Small intestine (tissue), 7 donors: ENCODE measurements at regions not wholly inside any gene's neighbourhood (a gene's known extent, or its start where the extent isn't known, plus 50 kb on each side); places are given as distances from the start of the nearest gene placed in this dataset.

Experiments used
- DNase-seq, 2 donors: peaks; one replicate each; pipeline versions ENCODE4 v3.0.0 to v3.0.0-alpha.2; 2013
- FAIRE-seq: peaks from 2 replicates; lab custom pipeline; 2012; peaks lifted over from hg19 to GRCh38; lab: Jason Lieb, UNC
- H3K27ac ChIP-seq, 3 donors: one replicate each; pipeline ENCODE4 v1.5.1; 2013; ENCODE audit warnings: low read length in 2 of 3, mild to moderate bottlenecking in 2 of 3, control low read depth in 1 of 3, inconsistent platforms in 1 of 3, low read depth in 1 of 3, moderate library complexity in 1 of 3
- H3K27me3 ChIP-seq, 3 donors: one replicate each; pipeline ENCODE4 v1.6.1; 2013; ENCODE audit warnings: low read length in 3 of 3, inconsistent platforms in 1 of 3; ENCODE audit not compliant: control insufficient read depth in 3 of 3, insufficient read depth in 3 of 3
- H3K36me3 ChIP-seq, 3 donors: one replicate each; pipeline ENCODE4 v1.6.1; 2013; ENCODE audit warnings: low read length in 3 of 3, inconsistent platforms in 1 of 3, low read depth in 1 of 3, mild to moderate bottlenecking in 1 of 3, moderate library complexity in 1 of 3; ENCODE audit not compliant: control insufficient read depth in 3 of 3, insufficient read depth in 2 of 3
- H3K4me1 ChIP-seq, 3 donors: one replicate each; pipeline ENCODE4 v1.6.1; 2013; ENCODE audit warnings: low read length in 2 of 3, inconsistent platforms in 1 of 3, low read depth in 1 of 3, mild to moderate bottlenecking in 1 of 3, moderate library complexity in 1 of 3; ENCODE audit not compliant: control insufficient read depth in 3 of 3, insufficient read depth in 2 of 3
- H3K4me3 ChIP-seq, 3 donors: one replicate each; pipeline ENCODE4 v1.5.1; 2013; ENCODE audit warnings: low read length in 3 of 3, control low read depth in 1 of 3, inconsistent platforms in 1 of 3, low read depth in 1 of 3, mild to moderate bottlenecking in 1 of 3, moderate library complexity in 1 of 3
- H3K9me3 ChIP-seq, 2 donors: one replicate each; pipeline ENCODE4 v1.6.1; 2013; ENCODE audit warnings: low read depth in 1 of 2, low read length in 1 of 2; ENCODE audit not compliant: control insufficient read depth in 2 of 2, insufficient read depth in 1 of 2
- WGBS, 3 donors: extraction: QIAGEN DNeasy Blood & Tissue Kit; methylation state at CpG; one replicate each; pipeline ENCODE4 v1.1.7; 2013; 5-methylcytosine and 5-hydroxymethylcytosine counted together
- donor health status: healthy with polysubstance abuse.
- donor health status: control.
- donor health status: control.
- donor health status: Bipolar disorder and iron deficiency.
- donor health status: healthy.

GRCh38 chr20:24751551-24751950, 197.5 kb upstream of the CST7 start:
- Histone ChIP-seq H3K9me3 (no peaks in the 10 kb centered on the region), H3K36me3 (no peaks in the 10 kb centered on the region), H3K27ac (no peak overlapping the region), H3K4me1 (no peaks in the 10 kb centered on the region), H3K4me3 (no peak overlapping the region), H3K27me3 (no peaks in the 10 kb centered on the region)
- FAIRE-seq (no peak), DNase-seq (no peak)
- 87 to 91% (median 88%) methylated on average over 4 of the region's 4 CpGs for WGBS, 3 donors

- H3K4me3 ChIP-seq, result no peak overlapping the region
- WGBS, 3 donors, result 76 to 89% (median 86%) methylated on average over 6 of the region's 6 CpGs
- H3K9me3 ChIP-seq, result no peaks in the 10 kb centered on the region
- FAIRE-seq (no peak), DNase-seq (no peak)
- H3K27ac ChIP-seq, result no peak overlapping the region
- H3K27me3 ChIP-seq, result no peaks in the 10 kb centered on the region
- H3K36me3 ChIP-seq, result no peaks in the 10 kb centered on the region
- no peaks in the 10 kb centered on the region for H3K4me1 ChIP-seq
Measured at GRCh38 chr20:24752612-24753011, 196.5 kb upstream of the CST7 start.

- no peak overlapping the region for H3K27ac ChIP-seq
- DNase-seq (no peak), FAIRE-seq (no peak)
- H3K4me1 ChIP-seq, result no peaks in the 10 kb centered on the region
- no peaks in the 10 kb centered on the region for H3K36me3 ChIP-seq
- no peaks in the 10 kb centered on the region for H3K27me3 ChIP-seq
- H3K4me3 ChIP-seq, result no peak overlapping the region
- WGBS, 3 donors, result 68 to 82% (median 76%) methylated on average over 4 of the region's 4 CpGs
- no peaks in the 10 kb centered on the region for H3K9me3 ChIP-seq
Measured at GRCh38 chr20:24753130-24753529, 195.9 kb upstream of the CST7 start.

GRCh38 chr20:24754691-24755090, 194.4 kb upstream of the CST7 start:
- DNase-seq (no peak), FAIRE-seq (no peak)
- Histone ChIP-seq H3K36me3 (no peaks in the 10 kb centered on the region), H3K27me3 (no peaks in the 10 kb centered on the region), H3K9me3 (no peaks in the 10 kb centered on the region), H3K4me3 (no peak overlapping the region), H3K27ac (no peak overlapping the region), H3K4me1 (no peaks in the 10 kb centered on the region)
- WGBS, 3 donors, result 73 to 91% (median 86%) methylated on average over 6 of the region's 6 CpGs

- peak; percentile 6 to 62 for DNase-seq
- FAIRE-seq, result no peak
- Histone ChIP-seq H3K27ac (no peak overlapping the region), H3K4me3 (no peak overlapping the region), H3K4me1 (no peaks in the 10 kb centered on the region), H3K36me3 (no peaks in the 10 kb centered on the region), H3K9me3 (peaks cover 0 to 1% of the 10 kb centered on the region in 2 donors), H3K27me3 (no peaks in the 10 kb centered on the region)
- WGBS, 3 donors, result 56 to 64% (median 58%) methylated on average over 4 of the region's 4 CpGs
Measured at GRCh38 chr20:24755411-24755922, 193.6 kb upstream of the CST7 start.

GRCh38 chr20:24756292-24757025, 192.6 kb upstream of the CST7 start:
- DNase-seq (no peak), FAIRE-seq (no peak)
- H3K9me3 ChIP-seq, result peaks cover 0 to 3% of the 10 kb centered on the region in 2 donors
- no peaks in the 10 kb centered on the region for H3K36me3 ChIP-seq
- no peaks in the 10 kb centered on the region for H3K4me1 ChIP-seq
- 67 to 78% (median 70%) methylated on average over 12 of the region's 12 CpGs for WGBS, 3 donors
- H3K4me3 ChIP-seq, result no peak overlapping the region
- H3K27me3 ChIP-seq, result no peaks in the 10 kb centered on the region
- H3K27ac ChIP-seq, result no peak overlapping the region

- H3K27me3 ChIP-seq, result no peaks in the 10 kb centered on the region
- no peaks in the 10 kb centered on the region for H3K4me1 ChIP-seq
- no peak overlapping the region for H3K27ac ChIP-seq
- no peak overlapping the region for H3K4me3 ChIP-seq
- peaks cover 0 to 3% of the 10 kb centered on the region in 2 donors for H3K9me3 ChIP-seq
- DNase-seq (no peak), FAIRE-seq (no peak)
- WGBS, 3 donors, result 89 to 93% (median 90%) methylated on average over 7 of the region's 7 CpGs
- no peaks in the 10 kb centered on the region for H3K36me3 ChIP-seq
Measured at GRCh38 chr20:24761220-24762065, 187.6 kb upstream of the CST7 start.

GRCh38 chr20:24762371-24762770, 186.7 kb upstream of the CST7 start:
- H3K36me3 ChIP-seq, result no peaks in the 10 kb centered on the region
- H3K27me3 ChIP-seq, result no peaks in the 10 kb centered on the region
- H3K9me3 ChIP-seq, result peaks cover 0 to 3% of the 10 kb centered on the region in 2 donors
- no peaks in the 10 kb centered on the region for H3K4me1 ChIP-seq
- FAIRE-seq (no peak), DNase-seq (no peak)
- 85 to 91% (median 89%) methylated on average over 3 of the region's 3 CpGs for WGBS, 3 donors
- no peak overlapping the region for H3K4me3 ChIP-seq
- no peak overlapping the region for H3K27ac ChIP-seq
